IMR-90 (cell line): ENCODE measurements at regions not wholly inside any gene's neighbourhood (a gene's known extent, or its start where the extent isn't known, plus 50 kb on each side); places are given as distances from the start of the nearest gene placed in this dataset.

Source experiments
- ATAC-seq: fragments of 200-7000 bp; cut with Tn5 transposase; 2 replicates; pipeline ENCODE4 v1.9.1; 2020; ENCODE audit warnings: low read depth, mild to moderate bottlenecking, moderate library complexity
- BruUV-seq: library from RNA; stranded (reverse); fragments of 400-500 nt; replicated peaks from 2 replicates; lab custom pipeline; 2021; lab: Mats Ljungman, UMichigan
- CTCF ChIA-PET: fragments of 300-600 bp; formaldehyde crosslinking; extraction: SDS; loops from one replicate; lab custom pipeline; 2021; ENCODE audit warnings: antibody characterized with exemption; lab: Yijun Ruan, JAX
- POLR2A ChIA-PET: fragments of 300-600 bp; sonication (Branson Sonifier 250); formaldehyde crosslinking; loops from one replicate; lab custom pipeline; 2022; ENCODE audit warnings: antibody characterized with exemption; ENCODE audit not compliant: unreplicated experiment; lab: Charles Lee
- DNase-seq: peaks from one replicate; pipeline ENCODE4 v3.0.0; 2013
- H2AFZ ChIP-seq: replicated peaks from 2 replicates; pipeline ENCODE3; 2013; ENCODE audit warnings: low read length, mild to moderate bottlenecking; ENCODE audit not compliant: poor library complexity
- H2AK5ac ChIP-seq: 2 replicates; pipeline ENCODE4 v1.6.1; 2013; ENCODE audit warnings: low read depth, low read length, inconsistent platforms
- H2AK9ac ChIP-seq: replicated peaks from 2 replicates; pipeline ENCODE3; 2013; ENCODE audit warnings: mild to moderate bottlenecking, low read depth, low read length, moderate library complexity; ENCODE audit not compliant: poor library complexity
- H2BK120ac ChIP-seq: 2 replicates; pipeline ENCODE4 v1.6.1; 2013; ENCODE audit warnings: low read depth, low read length, inconsistent platforms
- H2BK15ac ChIP-seq: 3 replicates; pipeline ENCODE4 v1.6.1; 2013; ENCODE audit warnings: low read depth, low read length, inconsistent platforms
- H2BK20ac ChIP-seq: 2 replicates; pipeline ENCODE4 v1.6.1; 2013; ENCODE audit warnings: low read depth, mild to moderate bottlenecking, inconsistent platforms, low read length, moderate library complexity
- H2BK5ac ChIP-seq: 2 replicates; pipeline ENCODE4 v1.6.1; 2013; ENCODE audit warnings: mild to moderate bottlenecking, low read depth, low read length, inconsistent platforms; ENCODE audit not compliant: poor library complexity, severe bottlenecking
- H3K14ac ChIP-seq: replicated peaks from 2 replicates; pipeline ENCODE4 v1.6.1; 2013; ENCODE audit warnings: low read depth, low read length, inconsistent platforms
- H3K18ac ChIP-seq: 2 replicates; pipeline ENCODE4 v1.6.1; 2013; ENCODE audit warnings: low read depth, low read length, control low read depth
- H3K23ac ChIP-seq: 2 replicates; pipeline ENCODE4 v1.6.1; 2013; ENCODE audit warnings: low read depth, low read length, inconsistent platforms
- H3K27ac ChIP-seq: 2 replicates; pipeline ENCODE4 v1.5.1; 2013; ENCODE audit warnings: mild to moderate bottlenecking, control low read depth, low read length; ENCODE audit not compliant: insufficient read depth
- H3K27me3 ChIP-seq: 2 replicates; pipeline ENCODE4 v1.6.1; 2013; ENCODE audit warnings: low read length; ENCODE audit not compliant: control insufficient read depth, insufficient read depth
- H3K36me3 ChIP-seq: 2 replicates; pipeline ENCODE4 v1.6.1; 2013; ENCODE audit warnings: low read length, mixed read lengths; ENCODE audit not compliant: control insufficient read depth, insufficient read depth
- H3K4ac ChIP-seq: 2 replicates; pipeline ENCODE4 v1.6.1; 2013; ENCODE audit warnings: low read depth, low read length, inconsistent platforms
- H3K4me1 ChIP-seq: 2 replicates; pipeline ENCODE4 v1.6.1; 2013; ENCODE audit warnings: low read length, mixed read lengths; ENCODE audit not compliant: control insufficient read depth, insufficient read depth
- H3K4me2 ChIP-seq: 2 replicates; pipeline ENCODE4 v1.6.1; 2013; ENCODE audit warnings: low read depth, mild to moderate bottlenecking, control low read depth, low read length, moderate library complexity
- H3K4me3 ChIP-seq: 2 replicates; pipeline ENCODE4 v1.5.1; 2013; ENCODE audit warnings: low read depth, mild to moderate bottlenecking, control low read depth, low read length, moderate library complexity; ENCODE audit not compliant: insufficient read depth
- H3K56ac ChIP-seq: 2 replicates; pipeline ENCODE4 v1.6.1; 2013; ENCODE audit warnings: low read length, inconsistent platforms; ENCODE audit not compliant: insufficient read depth; ENCODE audit errors: extremely low read depth
- H3K79me1 ChIP-seq, 2 experiments: 2 replicates each; pipeline ENCODE4 v1.6.1; 2013; ENCODE audit warnings: low read length in 2 of 2, inconsistent platforms in 1 of 2, low read depth in 1 of 2
- H3K9ac ChIP-seq: 2 replicates; pipeline ENCODE4 v1.6.1; 2013; ENCODE audit warnings: low read depth, low read length, control low read depth
- H3K9me1 ChIP-seq: 2 replicates; pipeline ENCODE4 v1.6.1; 2013; ENCODE audit warnings: low read length, inconsistent platforms; ENCODE audit not compliant: insufficient read depth
- H3K9me3 ChIP-seq: 2 replicates; pipeline ENCODE4 v1.6.1; 2013; ENCODE audit warnings: low read length; ENCODE audit not compliant: control insufficient read depth, insufficient read depth
- H4K20me1 ChIP-seq: 2 replicates; pipeline ENCODE4 v1.6.1; 2013; ENCODE audit warnings: low read length, inconsistent platforms; ENCODE audit not compliant: insufficient read depth
- H4K5ac ChIP-seq: 2 replicates; pipeline ENCODE4 v1.6.1; 2013; ENCODE audit warnings: mild to moderate bottlenecking, low read depth, low read length, control low read depth
- H4K8ac ChIP-seq, 2 experiments: 2 replicates each; pipeline ENCODE4 v1.6.1; 2013; ENCODE audit warnings: low read depth in 2 of 2, low read length in 2 of 2, control low read depth in 1 of 2, inconsistent platforms in 1 of 2
- H4K91ac ChIP-seq: 2 replicates; pipeline ENCODE4 v1.6.1; 2013; ENCODE audit warnings: low read depth, low read length, inconsistent platforms; ENCODE audit not compliant: insufficient read depth
- BHLHE40 ChIP-seq: fragments of 150-350 bp; IDR thresholded peaks from 2 replicates; pipeline ENCODE4 v1.6.1; 2016; ENCODE audit warnings: mild to moderate bottlenecking, low read depth, low read length
- CEBPB ChIP-seq: IDR thresholded peaks from 2 replicates; pipeline ENCODE4 v1.6.1; 2012; ENCODE audit warnings: low read depth, low read length, improper control_type of control experiment
- CHD1 ChIP-seq: IDR thresholded peaks from 2 replicates; pipeline ENCODE4 v1.6.1; 2012; ENCODE audit warnings: low read depth, low read length, improper control_type of control experiment
- FOS ChIP-seq: fragments of 150-350 bp; IDR thresholded peaks from 2 replicates; pipeline ENCODE4 v1.6.1; 2016; ENCODE audit warnings: low read depth, low read length
- MAFK ChIP-seq: IDR thresholded peaks from 2 replicates; pipeline ENCODE4 v1.6.1; 2012; ENCODE audit warnings: low read depth, low read length, improper control_type of control experiment
- MAZ ChIP-seq: IDR thresholded peaks from 2 replicates; pipeline ENCODE4 v1.6.1; 2012; ENCODE audit warnings: low read depth, mild to moderate bottlenecking, low read length, improper control_type of control experiment, moderate library complexity, borderline replicate concordance
- MXI1 ChIP-seq: IDR thresholded peaks from 2 replicates; pipeline ENCODE4 v1.6.1; 2012; ENCODE audit warnings: low read depth, mild to moderate bottlenecking, low read length, moderate library complexity, borderline replicate concordance
- NFE2L2 ChIP-seq: fragments of 150-350 bp; IDR thresholded peaks from 2 replicates; pipeline ENCODE4 v1.6.1; 2016; ENCODE audit warnings: low read depth, mild to moderate bottlenecking, low read length
- POLR2A ChIP-seq: IDR thresholded peaks from 2 replicates; pipeline ENCODE4 v1.6.1; 2012; ENCODE audit warnings: mild to moderate bottlenecking, low read depth, low read length
- RAD21 ChIP-seq: IDR thresholded peaks from 2 replicates; pipeline ENCODE4 v1.6.1; 2012; ENCODE audit warnings: low read length, improper control_type of control experiment
- RCOR1 ChIP-seq: IDR thresholded peaks from 2 replicates; pipeline ENCODE4 v1.6.1; 2012; ENCODE audit warnings: mild to moderate bottlenecking, low read length, improper control_type of control experiment; ENCODE audit not compliant: insufficient replicate concordance
- RFX5 ChIP-seq: IDR thresholded peaks from 2 replicates; pipeline ENCODE4 v1.8.0; 2012; ENCODE audit warnings: low read depth, mild to moderate bottlenecking, low read length, moderate library complexity
- SMC3 ChIP-seq: fragments of 150-350 bp; IDR thresholded peaks from 2 replicates; pipeline ENCODE4 v1.6.1; 2016; ENCODE audit warnings: low read depth, mild to moderate bottlenecking, antibody characterized with exemption, low read length, moderate library complexity
- WGBS, 2 experiments: methylation state at CpG; one replicate each; pipeline versions ENCODE4 v1.1.5 to v1.1.7; 2013; ENCODE audit warnings: missing lambda C conversion rate in 2 of 2; ENCODE audit not compliant: insufficient read length in 1 of 2; ENCODE audit errors: extremely low coverage in 2 of 2; 5-methylcytosine and 5-hydroxymethylcytosine counted together
- dilution Hi-C: fragments of 300-500 bp; cut with HindIII; formaldehyde crosslinking; loops from one replicate; pipeline ENCODE4 v1.14.3; 2018; ENCODE audit warnings: low sequenced_read_pairs; ENCODE audit not compliant: unreplicated experiment
- in situ Hi-C: fragments of 300-500 bp; cut with MboI; formaldehyde crosslinking; loops from 3 replicates; pipeline ENCODE4 v1.14.3; 2019; ENCODE audit warnings: low sequenced_read_pairs, inconsistent platforms, mixed read lengths
- intact Hi-C: fragments of 100-400 bp; cut with micrococcal nuclease; formaldehyde crosslinking; loops from 2 replicates; pipeline ENCODE4 v1.10.0; 2022
- TF ChIP-seq, protein P1 (sequence below): fragments of 150-350 bp; IDR thresholded peaks from 2 replicates; pipeline ENCODE4 v1.6.1; 2016; ENCODE audit warnings: low read depth, mild to moderate bottlenecking, low read length, moderate library complexity, borderline replicate concordance
- TF ChIP-seq, protein P2 (sequence below): fragments of 150-350 bp; IDR thresholded peaks from 2 replicates; pipeline ENCODE4 v1.6.1; 2017; ENCODE audit warnings: mild to moderate bottlenecking, antibody characterized with exemption, low read length, low read depth
- TF ChIP-seq, protein P3 (sequence below): conservative IDR thresholded peaks from 2 replicates; pipeline ENCODE4 v1.5.1; 2012; ENCODE audit warnings: mild to moderate bottlenecking, low read depth, low read length, improper control_type of control experiment

DNA sequence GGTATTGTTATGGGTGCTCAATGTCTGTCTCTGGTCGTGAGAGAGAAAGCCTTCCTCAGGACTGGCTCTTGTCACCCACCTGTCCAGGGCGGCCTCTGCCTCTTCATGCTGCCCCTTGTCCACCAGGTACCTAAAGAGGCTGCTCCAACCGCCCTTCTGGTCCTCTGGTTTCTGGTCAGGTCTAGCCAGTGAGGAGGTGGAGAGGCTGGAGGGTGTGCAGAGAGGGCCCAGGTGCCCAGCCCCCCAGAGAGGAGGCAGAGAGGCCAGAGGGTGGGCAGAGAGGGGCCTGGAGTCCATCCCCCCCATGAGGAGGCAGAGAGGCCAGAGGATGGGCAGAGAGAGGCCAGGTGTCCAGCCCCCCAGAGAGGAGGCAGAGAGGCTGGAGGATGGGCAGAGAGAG lies 329.8 kb upstream of the IRX4 start:
- WGBS, 2 experiments = no CpG with 5 or more reads among the region's 3 CpGs
- ChIA-PET CTCF (no interaction called here), POLR2A (no interaction called here)
- in situ Hi-C loops = no loop called here
- Histone ChIP-seq H2BK5ac (no peak overlapping the region), H3K4me2 (no peak overlapping the region), H3K23ac (no peak overlapping the region), H4K8ac (no peak overlapping the region), H2AK9ac (no peak overlapping the region), H3K56ac (no peak overlapping the region), H4K20me1 (no peaks in the 10 kb centered on the region), H3K4me3 (no peak overlapping the region), H2BK15ac (no peak overlapping the region), H3K9me3 (peaks cover 28% of the 10 kb centered on the region), H3K4ac (no peak overlapping the region), H3K9me1 (no peaks in the 10 kb centered on the region), H3K27ac (no peak overlapping the region), H3K79me1 (no peaks in the 10 kb centered on the region), H2AK5ac (no peak overlapping the region), H3K14ac (no peak overlapping the region), H3K27me3 (no peaks in the 10 kb centered on the region), H3K18ac (no peak overlapping the region), H2AFZ (no peak overlapping the region), H4K5ac (no peak overlapping the region), H3K4me1 (no peaks in the 10 kb centered on the region), H2BK20ac (no peak overlapping the region), H4K91ac (no peak overlapping the region), H2BK120ac (no peak overlapping the region), H3K9ac (no peak overlapping the region), H3K36me3 (no peaks in the 10 kb centered on the region)
- no peak for ATAC-seq
- no TSS peak for BruUV-seq
- no peak for TF ChIP-seq FOS
- no peak for TF ChIP-seq BHLHE40
- no peak for TF ChIP-seq MXI1
- TF ChIP-seq CHD1 = no peak
- TF ChIP-seq MAZ = no peak
- TF ChIP-seq SMC3 = no peak
- no peak for TF ChIP-seq POLR2A
- TF ChIP-seq, protein P1, sequence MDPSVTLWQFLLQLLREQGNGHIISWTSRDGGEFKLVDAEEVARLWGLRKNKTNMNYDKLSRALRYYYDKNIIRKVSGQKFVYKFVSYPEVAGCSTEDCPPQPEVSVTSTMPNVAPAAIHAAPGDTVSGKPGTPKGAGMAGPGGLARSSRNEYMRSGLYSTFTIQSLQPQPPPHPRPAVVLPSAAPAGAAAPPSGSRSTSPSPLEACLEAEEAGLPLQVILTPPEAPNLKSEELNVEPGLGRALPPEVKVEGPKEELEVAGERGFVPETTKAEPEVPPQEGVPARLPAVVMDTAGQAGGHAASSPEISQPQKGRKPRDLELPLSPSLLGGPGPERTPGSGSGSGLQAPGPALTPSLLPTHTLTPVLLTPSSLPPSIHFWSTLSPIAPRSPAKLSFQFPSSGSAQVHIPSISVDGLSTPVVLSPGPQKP = no peak
- no peak for TF ChIP-seq RCOR1
- no peak for TF ChIP-seq NFE2L2
- TF ChIP-seq, protein P2, sequence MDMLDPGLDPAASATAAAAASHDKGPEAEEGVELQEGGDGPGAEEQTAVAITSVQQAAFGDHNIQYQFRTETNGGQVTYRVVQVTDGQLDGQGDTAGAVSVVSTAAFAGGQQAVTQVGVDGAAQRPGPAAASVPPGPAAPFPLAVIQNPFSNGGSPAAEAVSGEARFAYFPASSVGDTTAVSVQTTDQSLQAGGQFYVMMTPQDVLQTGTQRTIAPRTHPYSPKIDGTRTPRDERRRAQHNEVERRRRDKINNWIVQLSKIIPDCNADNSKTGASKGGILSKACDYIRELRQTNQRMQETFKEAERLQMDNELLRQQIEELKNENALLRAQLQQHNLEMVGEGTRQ = no peak
- TF ChIP-seq CEBPB = no peak
- TF ChIP-seq MAFK = no peak
- TF ChIP-seq RAD21 = no peak
- TF ChIP-seq, protein P3, sequence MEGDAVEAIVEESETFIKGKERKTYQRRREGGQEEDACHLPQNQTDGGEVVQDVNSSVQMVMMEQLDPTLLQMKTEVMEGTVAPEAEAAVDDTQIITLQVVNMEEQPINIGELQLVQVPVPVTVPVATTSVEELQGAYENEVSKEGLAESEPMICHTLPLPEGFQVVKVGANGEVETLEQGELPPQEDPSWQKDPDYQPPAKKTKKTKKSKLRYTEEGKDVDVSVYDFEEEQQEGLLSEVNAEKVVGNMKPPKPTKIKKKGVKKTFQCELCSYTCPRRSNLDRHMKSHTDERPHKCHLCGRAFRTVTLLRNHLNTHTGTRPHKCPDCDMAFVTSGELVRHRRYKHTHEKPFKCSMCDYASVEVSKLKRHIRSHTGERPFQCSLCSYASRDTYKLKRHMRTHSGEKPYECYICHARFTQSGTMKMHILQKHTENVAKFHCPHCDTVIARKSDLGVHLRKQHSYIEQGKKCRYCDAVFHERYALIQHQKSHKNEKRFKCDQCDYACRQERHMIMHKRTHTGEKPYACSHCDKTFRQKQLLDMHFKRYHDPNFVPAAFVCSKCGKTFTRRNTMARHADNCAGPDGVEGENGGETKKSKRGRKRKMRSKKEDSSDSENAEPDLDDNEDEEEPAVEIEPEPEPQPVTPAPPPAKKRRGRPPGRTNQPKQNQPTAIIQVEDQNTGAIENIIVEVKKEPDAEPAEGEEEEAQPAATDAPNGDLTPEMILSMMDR = no peak
- TF ChIP-seq RFX5 = no peak
- dilution Hi-C loops = no loop called here
- no peak for DNase-seq
- intact Hi-C loops = no loop called here
